ENCODE measurements at regions not wholly inside any gene's neighbourhood (a gene's known extent, or its start where the extent isn't known, plus 50 kb on each side); places are given as distances from the start of the nearest gene placed in this dataset.

- no peak for FAIRE-seq
- peaks cover 0 to 3% (median 0%) of the 10 kb centered on the region in 3 donors for H3K4me1 ChIP-seq
- ATAC-seq: no peak
- H3K27me3 ChIP-seq: no peaks in the 10 kb centered on the region
- 68 to 75% methylated on average over 7 of the region's 7 CpGs for WGBS, 2 donors
- no peak overlapping the region for H3K27ac ChIP-seq
- TF ChIP-seq CTCF (IDR thresholded peaks at IDR 0.05): no peak
- no peak for DNase-seq
- H3K9me3 ChIP-seq: no peaks in the 10 kb centered on the region
- H3K4me3 ChIP-seq: no peak overlapping the region
- intact Hi-C loops (cut with DNase I): no loop called here
- H3K36me3 ChIP-seq: no peaks in the 10 kb centered on the region
Observed at GRCh38 chr2:111665011-111665410, 219.0 kb downstream of the ANAPC1 start.

GRCh38 chr2:111665551-111666116 lies 218.4 kb downstream of the ANAPC1 start:
- peaks cover 0 to under 1% (median 0%) of the 10 kb centered on the region in 3 donors for H3K4me1 ChIP-seq
- H3K27ac ChIP-seq: no peak overlapping the region
- DNase-seq: no peak
- FAIRE-seq: no peak
- no peaks in the 10 kb centered on the region for H3K9me3 ChIP-seq
- H3K4me3 ChIP-seq: no peak overlapping the region
- intact Hi-C loops (cut with DNase I): no loop called here
- no peaks in the 10 kb centered on the region for H3K36me3 ChIP-seq
- TF ChIP-seq CTCF (IDR thresholded peaks at IDR 0.05): no peak
- no peaks in the 10 kb centered on the region for H3K27me3 ChIP-seq
- WGBS, 2 donors: 78 to 92% methylated on average over 3 of the region's 3 CpGs
- no peak for ATAC-seq

GRCh38 chr2:111666160-111666559 lies 217.8 kb downstream of the ANAPC1 start:
- H3K4me3 ChIP-seq: no peak overlapping the region
- no peaks in the 10 kb centered on the region for H3K4me1 ChIP-seq
- H3K27ac ChIP-seq: no peak overlapping the region
- H3K27me3 ChIP-seq: no peaks in the 10 kb centered on the region
- no peaks in the 10 kb centered on the region for H3K9me3 ChIP-seq
- 98% methylated on average over 2 of the region's 2 CpGs for WGBS, 2 donors
- intact Hi-C loops (cut with DNase I): no loop called here
- ATAC-seq: no peak
- FAIRE-seq: no peak
- no peak for TF ChIP-seq CTCF (IDR thresholded peaks at IDR 0.05)
- H3K36me3 ChIP-seq: no peaks in the 10 kb centered on the region
- DNase-seq: no peak

GRCh38 chr2:111667001-111667400 lies 217.0 kb downstream of the ANAPC1 start:
- TF ChIP-seq CTCF (IDR thresholded peaks at IDR 0.05): no peak
- intact Hi-C loops (cut with DNase I): no loop called here
- no peak overlapping the region for H3K4me3 ChIP-seq
- H3K4me1 ChIP-seq: no peaks in the 10 kb centered on the region
- no peaks in the 10 kb centered on the region for H3K27me3 ChIP-seq
- H3K9me3 ChIP-seq: no peaks in the 10 kb centered on the region
- FAIRE-seq (no peak), DNase-seq (peak in 1 of 6 donors; percentile 2), ATAC-seq (no peak)
- 62 to 81% methylated on average over 8 of the region's 8 CpGs for WGBS, 2 donors
- H3K27ac ChIP-seq: no peak overlapping the region
- H3K36me3 ChIP-seq: no peaks in the 10 kb centered on the region

- H3K4me1 ChIP-seq: no peaks in the 10 kb centered on the region
- H3K27me3 ChIP-seq: no peaks in the 10 kb centered on the region
- H3K4me3 ChIP-seq: no peak overlapping the region
- 42 to 62% methylated on average over 3 of the region's 3 CpGs for WGBS, 2 donors
- no peaks in the 10 kb centered on the region for H3K9me3 ChIP-seq
- intact Hi-C loops (cut with DNase I): no loop called here
- peak; percentile 66 to 94 (median 84) for ATAC-seq
- DNase-seq: peak in 3 of 6 donors; percentile 14 to 33 (median 20)
- H3K27ac ChIP-seq: no peak overlapping the region
- no peak for TF ChIP-seq CTCF (IDR thresholded peaks at IDR 0.05)
- H3K36me3 ChIP-seq: no peaks in the 10 kb centered on the region
- no peak for FAIRE-seq
Observed at GRCh38 chr2:111667542-111668273, 216.3 kb downstream of the ANAPC1 start.
